SU-DHL-6 (cell line): ENCODE measurements at regions not wholly inside any gene's neighbourhood (a gene's known extent, or its start where the extent isn't known, plus 50 kb on each side); places are given as distances from the start of the nearest gene placed in this dataset.

Experiments used
- EZH2phosphoT487 ChIP-seq: fragments of 200-600 bp; sonication (generic), shearing (Covaris generic); conservative IDR thresholded peaks from 2 replicates; pipeline ENCODE4 v1.6.1; 2018; ENCODE audit warnings: mild to moderate bottlenecking, antibody characterized with exemption, low read length, moderate library complexity, mixed read lengths
- TF ChIP-seq, protein P1 (sequence below): fragments of 200-600 bp; sonication (generic); IDR thresholded peaks from one replicate; pipeline ENCODE4 v1.5.1; 2017; ENCODE audit warnings: antibody characterized with exemption, mild to moderate bottlenecking, low read length, moderate library complexity; ENCODE audit not compliant: insufficient read depth, poor library complexity, severe bottlenecking

DNA sequence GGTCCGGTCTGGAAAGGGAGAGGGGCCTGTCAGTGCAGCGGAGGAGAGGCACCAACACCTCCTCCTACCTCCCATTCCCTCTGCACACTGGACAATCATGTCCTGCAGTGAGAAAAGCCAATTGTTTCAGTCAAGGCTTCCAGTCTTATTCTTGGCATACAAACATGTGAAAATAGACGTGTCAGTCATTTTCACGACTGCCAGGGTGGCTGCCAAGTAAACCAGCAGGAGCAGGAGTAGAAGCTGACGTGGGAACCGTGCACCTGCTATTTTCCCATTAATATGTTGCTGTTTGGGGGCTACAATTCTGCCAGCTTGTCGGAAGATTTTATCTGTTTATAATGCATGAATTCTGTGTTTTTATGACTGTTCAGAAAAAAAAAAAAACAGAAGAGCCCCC is 202.3 kb downstream of the SPP2 start:
- TF ChIP-seq, protein P1, sequence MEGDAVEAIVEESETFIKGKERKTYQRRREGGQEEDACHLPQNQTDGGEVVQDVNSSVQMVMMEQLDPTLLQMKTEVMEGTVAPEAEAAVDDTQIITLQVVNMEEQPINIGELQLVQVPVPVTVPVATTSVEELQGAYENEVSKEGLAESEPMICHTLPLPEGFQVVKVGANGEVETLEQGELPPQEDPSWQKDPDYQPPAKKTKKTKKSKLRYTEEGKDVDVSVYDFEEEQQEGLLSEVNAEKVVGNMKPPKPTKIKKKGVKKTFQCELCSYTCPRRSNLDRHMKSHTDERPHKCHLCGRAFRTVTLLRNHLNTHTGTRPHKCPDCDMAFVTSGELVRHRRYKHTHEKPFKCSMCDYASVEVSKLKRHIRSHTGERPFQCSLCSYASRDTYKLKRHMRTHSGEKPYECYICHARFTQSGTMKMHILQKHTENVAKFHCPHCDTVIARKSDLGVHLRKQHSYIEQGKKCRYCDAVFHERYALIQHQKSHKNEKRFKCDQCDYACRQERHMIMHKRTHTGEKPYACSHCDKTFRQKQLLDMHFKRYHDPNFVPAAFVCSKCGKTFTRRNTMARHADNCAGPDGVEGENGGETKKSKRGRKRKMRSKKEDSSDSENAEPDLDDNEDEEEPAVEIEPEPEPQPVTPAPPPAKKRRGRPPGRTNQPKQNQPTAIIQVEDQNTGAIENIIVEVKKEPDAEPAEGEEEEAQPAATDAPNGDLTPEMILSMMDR = no peak
- TF ChIP-seq EZH2phosphoT487 = no peak
